ENCODE measurements at regions not wholly inside any gene's neighbourhood (a gene's known extent, or its start where the extent isn't known, plus 50 kb on each side); places are given as distances from the start of the nearest gene placed in this dataset.
A peak's percentile ranks its signal among the peaks of the same experiment; 100 is the strongest.

DNA sequence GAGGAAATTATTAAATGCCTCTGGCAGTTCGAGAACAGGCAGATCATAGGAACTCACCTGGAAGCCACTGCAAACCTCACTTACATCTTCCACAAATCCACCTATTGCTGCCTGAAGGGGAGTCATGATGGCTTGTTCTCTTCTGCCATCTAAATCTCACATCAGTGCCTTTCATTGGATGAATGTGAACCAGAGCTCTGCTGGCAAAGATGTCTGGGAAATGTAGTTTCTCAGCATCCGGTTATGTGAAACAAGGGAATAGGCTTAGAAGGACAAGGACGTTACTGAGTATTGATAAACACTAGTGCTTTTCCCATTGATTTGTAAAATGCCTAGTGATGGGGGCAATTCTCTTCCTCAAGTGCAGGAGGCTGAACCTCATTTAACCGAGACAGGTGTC lies 483.3 kb downstream of the ARHGEF28 start:
- DNase-seq, result no peak

- no peak for DNase-seq
Observed at GRCh38 chr5:74107899-74108298, 481.9 kb downstream of the ARHGEF28 start.

- no peak for DNase-seq
Observed at GRCh38 chr5:74105126-74105780, 479.3 kb downstream of the ARHGEF28 start.

GRCh38 chr5:74103131-74104023 lies 477.4 kb downstream of the ARHGEF28 start:
- DNase-seq, result no peak

GRCh38 chr5:74100268-74100665 lies 474.3 kb downstream of the ARHGEF28 start:
- no peak for DNase-seq

GRCh38 chr5:74099538-74100267 lies 473.7 kb downstream of the ARHGEF28 start:
- DNase-seq, result no peak

- no peak for DNase-seq
Observed at GRCh38 chr5:74098941-74099340, 472.9 kb downstream of the ARHGEF28 start.

DNA sequence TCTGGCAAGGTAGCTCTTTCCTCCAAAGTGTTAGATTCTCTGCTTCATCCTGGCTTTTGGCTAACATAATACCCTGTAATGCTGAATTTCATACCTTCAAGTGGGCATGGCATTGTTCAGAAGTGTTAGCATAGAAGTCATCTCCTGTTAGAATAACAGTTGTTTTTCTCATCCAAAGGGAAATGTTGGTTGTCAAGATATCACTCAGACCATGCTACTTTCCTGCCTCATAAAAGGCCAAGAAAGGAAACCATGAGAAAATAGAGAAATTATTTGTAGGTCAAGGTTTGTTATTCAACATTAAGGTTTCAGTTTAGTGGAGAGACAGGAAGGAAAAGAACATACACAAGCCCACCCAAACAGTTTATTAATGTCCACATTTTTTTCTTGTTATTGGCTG lies 472.5 kb downstream of the ARHGEF28 start:
- DNase-seq, result no peak

DNA sequence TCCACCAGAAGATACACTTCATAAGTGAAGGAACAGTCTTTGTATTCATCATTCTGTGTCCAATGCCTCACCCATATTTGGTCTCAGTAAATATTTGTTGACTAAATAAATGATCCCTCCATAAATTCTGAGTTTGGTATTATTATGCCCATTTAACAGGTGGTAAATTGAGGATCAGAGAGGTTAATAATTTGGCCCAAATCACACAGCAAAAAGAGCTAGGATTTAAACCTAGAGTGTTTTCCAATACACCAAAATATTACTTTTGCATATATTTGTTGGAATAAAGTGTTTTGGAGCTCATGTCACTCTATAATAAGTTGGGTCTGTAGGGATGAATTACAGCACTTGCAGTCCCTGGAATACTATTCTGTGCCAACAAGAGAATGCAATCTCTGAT lies 470.3 kb downstream of the ARHGEF28 start:
- DNase-seq, result no peak

DNA sequence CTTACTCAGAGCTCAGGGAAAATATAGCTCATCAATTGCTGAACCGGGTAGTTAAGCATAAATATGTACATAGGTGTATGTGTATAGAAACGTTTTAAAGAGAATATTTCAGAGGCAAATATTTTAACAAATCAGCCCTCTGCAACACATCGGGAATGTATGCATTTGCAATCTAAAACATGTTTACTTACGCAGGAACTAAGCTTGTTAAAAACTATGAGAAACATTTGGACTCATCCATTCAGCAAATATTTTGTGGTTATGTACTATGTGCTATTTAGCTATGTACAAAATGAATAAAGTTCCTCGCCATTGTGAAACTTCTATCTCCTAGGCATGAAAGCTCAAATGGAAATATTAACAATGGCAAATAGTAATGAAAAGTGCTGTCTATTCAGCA lies 469.9 kb downstream of the ARHGEF28 start:
- DNase-seq, result no peak

DNA sequence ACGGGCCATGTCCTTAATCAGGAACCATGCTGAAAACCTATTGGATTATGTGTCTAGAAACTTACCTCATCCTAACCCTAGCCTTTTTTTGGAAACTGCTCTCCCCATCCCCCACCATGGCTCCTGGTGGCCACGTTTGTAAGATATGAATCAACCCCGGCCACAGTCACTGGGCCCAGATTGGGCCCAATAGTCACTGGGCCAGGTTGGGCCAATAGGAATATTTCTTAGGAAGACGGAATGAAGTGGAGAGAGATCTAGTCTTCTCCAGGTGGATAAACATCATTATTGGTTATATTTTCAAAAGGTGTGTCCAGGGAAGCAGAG lies 468.7 kb downstream of the ARHGEF28 start:
- DNase-seq, result no peak

DNA sequence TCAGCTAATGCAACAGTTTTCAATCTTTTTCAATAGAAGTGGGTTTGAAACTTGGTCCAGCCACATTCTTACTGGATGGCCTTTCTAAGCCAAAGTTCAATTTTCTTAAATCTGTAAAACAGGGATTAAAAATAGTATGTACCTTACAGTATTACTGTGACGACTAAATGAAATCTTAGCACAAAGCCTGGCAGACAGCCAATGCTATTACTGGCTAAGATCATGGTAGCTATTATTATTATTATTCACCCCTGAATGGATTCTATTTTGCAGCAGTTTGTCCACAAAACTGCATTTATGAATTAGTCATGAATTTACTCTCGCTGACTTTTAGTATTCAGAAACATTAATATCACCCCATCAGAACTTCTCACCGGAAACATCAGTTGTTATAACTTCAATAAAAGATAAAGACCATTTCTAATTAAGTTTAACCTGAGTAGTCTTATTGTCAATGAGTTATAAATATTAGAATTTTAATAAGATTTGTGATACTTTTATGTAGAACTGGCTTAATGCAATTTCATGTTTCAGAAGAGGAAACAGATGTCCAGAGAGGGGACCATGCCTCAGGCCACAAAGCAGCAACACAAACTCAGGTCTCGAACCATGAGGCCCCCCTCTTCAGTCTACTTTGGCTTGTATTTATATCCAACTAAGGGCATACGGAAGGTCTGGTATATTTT lies 468.2 kb downstream of the ARHGEF28 start:
- peak; percentile 10 for DNase-seq

DNA sequence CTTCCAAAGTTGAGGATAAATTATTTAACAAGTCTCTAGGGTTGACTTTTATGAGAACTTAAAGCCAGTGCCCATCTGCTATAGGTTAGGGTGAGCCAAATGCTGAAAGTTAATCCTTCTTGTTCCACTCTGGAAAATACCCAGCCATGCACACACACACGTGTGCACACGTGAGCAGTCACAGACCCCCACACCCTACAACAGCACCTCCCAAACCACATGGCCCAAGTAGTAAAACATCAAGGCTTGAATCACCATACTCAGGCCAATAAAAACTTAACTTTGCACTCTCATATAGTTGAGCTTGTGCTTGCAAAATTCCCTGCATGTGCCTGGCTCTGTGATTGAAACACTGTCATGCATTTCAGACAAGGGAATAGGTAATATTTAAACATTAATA lies 467.6 kb downstream of the ARHGEF28 start:
- no peak for DNase-seq

DNA sequence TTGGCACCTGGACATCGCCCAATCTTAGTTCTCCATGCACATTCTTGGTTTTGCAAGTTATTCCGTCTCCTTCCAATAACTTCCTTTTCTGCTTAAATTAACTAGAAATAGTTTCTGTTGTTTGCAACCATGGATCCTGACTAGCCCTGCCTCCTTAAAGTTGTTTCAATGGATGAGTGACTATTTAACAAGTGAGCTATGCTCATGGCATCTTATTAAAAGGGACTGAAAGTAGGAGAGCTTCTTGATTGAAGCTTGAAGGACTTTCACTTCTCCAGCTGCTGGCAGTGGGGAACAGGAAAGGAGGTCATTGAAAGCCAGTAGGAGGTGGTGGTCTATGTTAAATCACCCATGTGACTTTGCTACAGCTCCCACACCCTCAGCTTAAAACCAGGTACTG lies 466.8 kb downstream of the ARHGEF28 start:
- DNase-seq, result no peak

GRCh38 chr5:74085782-74086181 lies 459.8 kb downstream of the ARHGEF28 start:
- DNase-seq, result no peak

- DNase-seq, result no peak
Observed at GRCh38 chr5:74085186-74085585, 459.2 kb downstream of the ARHGEF28 start.

DNA sequence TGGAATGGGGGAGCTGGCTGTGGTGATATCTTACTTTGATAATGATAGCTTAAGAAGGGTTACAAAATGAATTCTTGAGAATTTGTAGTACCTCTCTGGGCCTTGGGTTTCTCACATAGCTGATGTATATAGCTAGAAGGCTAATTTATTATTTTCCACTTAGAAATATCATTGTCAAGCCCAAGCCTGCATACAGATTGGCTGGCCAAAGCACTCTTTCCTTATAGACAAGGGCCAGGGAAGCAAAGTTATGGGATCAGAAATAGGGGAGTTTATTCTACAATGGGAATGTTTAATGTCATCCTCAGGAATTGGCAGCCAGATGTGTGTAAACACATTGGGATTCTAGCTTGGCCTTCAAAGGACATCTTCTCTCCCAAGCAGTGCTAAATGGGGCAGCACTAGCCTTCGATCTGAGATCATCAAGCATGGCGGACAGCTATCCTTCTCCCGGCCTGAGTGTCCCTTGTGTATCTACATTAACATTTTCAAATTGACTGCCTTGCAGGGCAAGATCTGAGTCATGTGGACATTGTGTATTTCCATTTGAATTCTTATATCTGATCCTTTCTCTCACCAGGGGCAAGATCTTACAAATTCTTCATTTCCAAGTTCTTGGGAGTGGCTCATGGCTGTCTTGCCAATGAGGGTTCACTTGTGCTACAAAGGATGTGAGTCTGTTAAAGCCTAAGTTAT lies 457.2 kb downstream of the ARHGEF28 start:
- no peak for DNase-seq

DNA sequence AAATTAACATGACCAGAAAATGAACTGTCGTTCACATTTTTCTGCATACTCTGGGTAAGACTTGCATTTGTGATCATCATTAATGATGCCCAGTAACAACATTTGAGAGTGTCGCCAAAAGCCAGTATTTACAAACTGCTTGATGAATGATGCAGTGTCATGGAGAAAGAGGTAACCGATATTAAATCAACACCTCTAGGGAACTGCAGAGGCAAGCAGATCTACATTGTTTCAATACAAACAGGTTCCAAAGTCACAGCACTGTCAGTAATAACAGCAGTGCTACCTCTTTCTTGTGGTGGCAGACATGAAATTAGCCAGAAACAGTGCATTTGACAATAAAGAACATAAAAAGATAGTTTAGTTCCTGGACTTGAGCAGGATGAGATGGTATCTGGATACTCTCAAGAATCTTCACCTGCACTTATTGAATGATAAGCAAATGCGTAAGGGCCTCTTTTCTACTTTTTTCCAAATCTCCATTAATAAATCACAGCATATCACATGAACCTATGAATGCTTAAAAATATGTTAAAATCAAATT lies 456.6 kb downstream of the ARHGEF28 start:
- DNase-seq, result no peak

DNA sequence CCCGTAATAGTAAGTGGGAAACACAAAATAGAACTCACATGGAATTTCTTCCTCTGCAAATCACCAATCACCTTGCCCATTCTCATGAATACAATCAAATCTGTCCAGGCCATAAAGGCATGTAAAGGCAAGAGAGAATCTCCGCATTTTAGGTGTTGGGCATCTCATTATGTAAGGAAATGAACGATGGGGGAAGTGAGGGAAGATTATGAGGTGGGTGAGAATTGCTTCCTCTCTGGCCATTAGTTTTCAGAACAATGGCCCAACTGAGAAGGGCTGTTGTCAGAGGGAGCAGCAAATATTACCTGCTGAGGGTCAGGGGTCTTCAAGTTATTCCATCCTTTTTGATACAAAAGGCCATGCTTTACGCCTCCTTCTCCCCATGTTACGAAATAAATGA lies 455.1 kb downstream of the ARHGEF28 start:
- DNase-seq, result no peak

DNA sequence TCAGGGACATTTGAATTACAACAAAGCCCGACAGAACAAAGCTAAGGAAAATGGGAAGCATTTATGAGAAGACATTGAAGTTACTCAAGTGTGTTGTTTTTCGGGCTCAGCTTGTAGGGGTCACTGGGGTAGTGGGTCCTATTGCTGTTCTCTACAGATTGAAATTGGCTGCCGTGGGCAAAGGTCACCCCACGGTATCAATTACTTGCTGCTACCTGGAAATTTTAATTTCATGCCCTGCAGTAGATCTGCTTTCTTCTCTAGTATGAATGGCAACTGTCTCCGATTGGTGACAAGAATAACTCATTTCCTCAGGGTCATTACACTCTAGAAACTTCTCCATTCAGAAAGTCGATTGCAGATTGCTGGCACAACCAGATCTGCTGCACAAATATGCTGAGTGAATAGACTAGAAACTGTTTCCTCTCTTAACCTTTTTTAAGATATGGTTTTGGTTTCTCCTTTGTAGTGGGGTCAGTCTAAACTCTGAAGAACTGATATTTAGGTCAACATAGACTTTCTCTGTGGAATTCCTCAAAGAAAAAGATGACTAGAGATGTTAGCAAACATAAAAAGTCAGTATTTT lies 454.1 kb downstream of the ARHGEF28 start:
- DNase-seq, result no peak

DNA sequence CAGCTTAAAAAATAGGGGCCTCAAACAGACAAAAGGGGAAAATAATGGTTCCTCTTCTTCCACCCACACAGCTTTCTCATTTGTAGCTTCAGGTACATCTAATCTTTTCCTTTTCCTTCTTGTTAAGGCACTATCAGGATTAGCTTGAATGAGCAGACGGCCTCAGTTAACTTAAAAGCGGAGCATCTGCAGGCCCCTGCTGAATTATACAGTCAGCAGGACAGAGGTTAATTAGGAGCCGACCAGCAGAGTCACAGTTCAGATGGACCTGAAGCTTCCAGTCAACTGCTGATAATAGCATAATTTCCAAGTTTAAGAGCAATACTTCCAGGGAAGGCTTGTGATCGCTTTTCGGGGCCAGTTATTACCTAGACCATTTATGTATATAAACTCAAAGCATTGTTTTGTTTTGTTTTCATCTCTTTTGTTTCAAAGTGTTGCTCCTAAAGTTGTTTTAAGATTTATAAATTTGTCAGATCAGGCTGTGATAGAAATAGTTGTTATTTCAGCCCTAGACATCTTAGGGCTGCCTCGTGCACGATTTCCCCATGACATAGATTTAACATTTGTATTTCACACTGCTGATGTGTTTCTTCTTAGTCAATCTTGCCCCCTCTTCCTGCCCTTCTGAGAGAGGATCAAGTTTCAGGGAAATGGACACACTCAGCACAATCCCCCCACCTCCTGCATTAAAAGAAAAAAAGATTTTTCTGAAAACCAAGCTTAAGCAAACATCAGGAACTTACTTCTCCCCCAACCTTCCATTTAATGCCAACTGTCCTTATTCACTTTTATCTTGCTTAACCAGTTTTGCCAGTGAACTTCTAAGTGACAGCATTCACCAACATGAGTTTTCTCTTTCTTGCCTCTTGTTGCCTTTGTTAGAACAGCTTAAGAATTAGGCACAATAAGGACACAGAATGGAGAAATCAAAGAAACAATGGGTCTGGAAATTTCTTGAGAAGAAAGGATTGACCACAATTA lies 449.8 kb downstream of the ARHGEF28 start:
- DNase-seq, result no peak
